ENCODE measurements at regions not wholly inside any gene's neighbourhood (a gene's known extent, or its start where the extent isn't known, plus 50 kb on each side); places are given as distances from the start of the nearest gene placed in this dataset.
"Not testable (repeated sequence)": the region's sequence is repeated elsewhere in the genome, so short reads cannot be mapped to it uniquely, and the experiment has no call there.

GRCh38 chr9:75459311-75459710 lies 371.0 kb downstream of the OSTF1 start:
- not testable (repeated sequence) for DNase-seq (ENCODE audit: low read depth)

GRCh38 chr9:75461183-75461582 lies 372.9 kb downstream of the OSTF1 start:
- DNase-seq (ENCODE audit: low read depth): no peak

GRCh38 chr9:75462866-75463265 lies 374.6 kb downstream of the OSTF1 start:
- DNase-seq (ENCODE audit: low read depth): no peak

GRCh38 chr9:75463871-75464270 lies 375.6 kb downstream of the OSTF1 start:
- DNase-seq (ENCODE audit: low read depth): no peak

- no peak for DNase-seq (ENCODE audit: low read depth)
These were observed 376.4 kb downstream of the OSTF1 start for GRCh38 chr9:75464726-75465125.

GRCh38 chr9:75467142-75467541 lies 378.8 kb downstream of the OSTF1 start:
- DNase-seq (ENCODE audit: low read depth): no peak

- no peak for DNase-seq (ENCODE audit: low read depth)
These were observed 383.3 kb downstream of the OSTF1 start for GRCh38 chr9:75471549-75472114.

GRCh38 chr9:75482566-75482965 lies 394.3 kb downstream of the OSTF1 start:
- no peak for DNase-seq (ENCODE audit: low read depth)

- DNase-seq (ENCODE audit: low read depth): no peak
These were observed 395.3 kb downstream of the OSTF1 start for GRCh38 chr9:75483636-75484035.

- no peak for DNase-seq (ENCODE audit: low read depth)
These were observed 399.8 kb downstream of the OSTF1 start for GRCh38 chr9:75487856-75488718.

GRCh38 chr9:75488719-75489110 lies 400.4 kb downstream of the OSTF1 start:
- DNase-seq (ENCODE audit: low read depth): no peak

GRCh38 chr9:75490326-75490725 lies 400.1 kb upstream of the PCSK5 start:
- DNase-seq (ENCODE audit: low read depth): no peak

GRCh38 chr9:75491533-75491932 lies 398.9 kb upstream of the PCSK5 start:
- DNase-seq (ENCODE audit: low read depth): no peak

GRCh38 chr9:75499812-75500211 lies 390.7 kb upstream of the PCSK5 start:
- no peak for DNase-seq (ENCODE audit: low read depth)

- no peak for DNase-seq (ENCODE audit: low read depth)
These were observed 390.0 kb upstream of the PCSK5 start for GRCh38 chr9:75500479-75500878.

GRCh38 chr9:75500940-75501339 lies 389.5 kb upstream of the PCSK5 start:
- DNase-seq (ENCODE audit: low read depth): not testable (repeated sequence)

- no peak for DNase-seq (ENCODE audit: low read depth)
These were observed 385.8 kb upstream of the PCSK5 start for GRCh38 chr9:75504721-75505120.

GRCh38 chr9:75505654-75506053 lies 384.8 kb upstream of the PCSK5 start:
- DNase-seq (ENCODE audit: low read depth): no peak

GRCh38 chr9:75529463-75529862 lies 361.0 kb upstream of the PCSK5 start:
- no peak for DNase-seq (ENCODE audit: low read depth)

GRCh38 chr9:75531588-75531987 lies 358.9 kb upstream of the PCSK5 start:
- DNase-seq (ENCODE audit: low read depth): no peak

GRCh38 chr9:75532233-75533050 lies 358.0 kb upstream of the PCSK5 start:
- DNase-seq (ENCODE audit: low read depth): no peak

- no peak for DNase-seq (ENCODE audit: low read depth)
These were observed 350.9 kb upstream of the PCSK5 start for GRCh38 chr9:75539523-75539922.

- no peak for DNase-seq (ENCODE audit: low read depth)
These were observed 350.3 kb upstream of the PCSK5 start for GRCh38 chr9:75540185-75540584.

All from activated T-cell treated with anti-CD3 and anti-CD28 coated beads for 1 hour (primary cell).